Hepatocyte (in vitro differentiated cells): ENCODE measurements at regions not wholly inside any gene's neighbourhood (a gene's known extent, or its start where the extent isn't known, plus 50 kb on each side); places are given as distances from the start of the nearest gene placed in this dataset.
"Not testable (repeated sequence)": the region's sequence is repeated elsewhere in the genome, so short reads cannot be mapped to it uniquely, and the experiment has no call there.

Experiments
- DNase-seq: peaks from one replicate; pipeline ENCODE4 v3.0.0-alpha.2; 2016; ENCODE audit warnings: low spot score
- H2AFZ ChIP-seq: fragments of 200-600 bp; sonication (generic); 2 replicates; pipeline ENCODE4 v1.6.0; 2016; ENCODE audit warnings: antibody characterized with exemption, mild to moderate bottlenecking
- H3K27ac ChIP-seq: fragments of 200-600 bp; sonication (generic); 2 replicates; pipeline ENCODE4 v1.5.1; 2016; ENCODE audit warnings: mild to moderate bottlenecking
- H3K27me3 ChIP-seq: fragments of 200-600 bp; sonication (generic); 2 replicates; pipeline ENCODE4 v1.6.1; 2016
- H3K36me3 ChIP-seq: fragments of 200-600 bp; sonication (generic); replicated peaks from 2 replicates; pipeline ENCODE4 v1.5.1; 2016; ENCODE audit warnings: low read depth; ENCODE audit not compliant: insufficient read depth
- H3K4me1 ChIP-seq: fragments of 200-600 bp; sonication (generic); 2 replicates; pipeline ENCODE4 v1.5.1; 2016; ENCODE audit warnings: mild to moderate bottlenecking, moderate library complexity; ENCODE audit not compliant: insufficient read depth
- H3K4me2 ChIP-seq: fragments of 200-600 bp; sonication (generic); 2 replicates; pipeline ENCODE4 v1.6.0; 2016
- H3K4me3 ChIP-seq: fragments of 200-600 bp; sonication (generic); 2 replicates; pipeline ENCODE4 v1.5.1; 2016; ENCODE audit warnings: mild to moderate bottlenecking
- H3K79me2 ChIP-seq: fragments of 200-600 bp; sonication (generic); 2 replicates; pipeline ENCODE4 v1.6.0; 2017; ENCODE audit warnings: mild to moderate bottlenecking
- H3K9me2 ChIP-seq: fragments of 200-600 bp; sonication (generic); replicated peaks from 2 replicates; pipeline ENCODE4 v1.6.0; 2017; ENCODE audit warnings: mild to moderate bottlenecking; ENCODE audit not compliant: insufficient read depth
- H3K9me3 ChIP-seq: fragments of 200-600 bp; sonication (generic); 2 replicates; pipeline ENCODE4 v1.5.1; 2016; ENCODE audit warnings: low read depth, mild to moderate bottlenecking
- H4K20me1 ChIP-seq: fragments of 200-600 bp; sonication (generic); 2 replicates; pipeline ENCODE4 v1.6.0; 2016; ENCODE audit warnings: mild to moderate bottlenecking; ENCODE audit not compliant: insufficient read depth, poor library complexity, severe bottlenecking
- EZH2 ChIP-seq: fragments of 200-600 bp; sonication (generic); IDR thresholded peaks from 2 replicates; pipeline ENCODE4 v1.6.1; 2016; ENCODE audit warnings: antibody characterized with exemption, mild to moderate bottlenecking, borderline replicate concordance
- EZH2phosphoT487 ChIP-seq: fragments of 200-600 bp; sonication (generic); IDR thresholded peaks from one replicate; pipeline ENCODE4 v1.6.1; 2018; ENCODE audit warnings: antibody characterized with exemption, mild to moderate bottlenecking, low read depth, moderate library complexity; ENCODE audit not compliant: unreplicated experiment, severe bottlenecking
- WGBS: methylation state at CpG from one replicate; pipeline ENCODE4 v1.1.6; 2016; ENCODE audit warnings: low lambda C conversion rate; ENCODE audit errors: missing lambda C conversion rate; 5-methylcytosine and 5-hydroxymethylcytosine counted together
- TF ChIP-seq, protein P1 (sequence below): fragments of 200-600 bp; sonication (generic); IDR thresholded peaks from 2 replicates; pipeline ENCODE4 v1.5.1; 2016; ENCODE audit warnings: antibody characterized with exemption, mild to moderate bottlenecking; ENCODE audit not compliant: poor library complexity

DNA sequence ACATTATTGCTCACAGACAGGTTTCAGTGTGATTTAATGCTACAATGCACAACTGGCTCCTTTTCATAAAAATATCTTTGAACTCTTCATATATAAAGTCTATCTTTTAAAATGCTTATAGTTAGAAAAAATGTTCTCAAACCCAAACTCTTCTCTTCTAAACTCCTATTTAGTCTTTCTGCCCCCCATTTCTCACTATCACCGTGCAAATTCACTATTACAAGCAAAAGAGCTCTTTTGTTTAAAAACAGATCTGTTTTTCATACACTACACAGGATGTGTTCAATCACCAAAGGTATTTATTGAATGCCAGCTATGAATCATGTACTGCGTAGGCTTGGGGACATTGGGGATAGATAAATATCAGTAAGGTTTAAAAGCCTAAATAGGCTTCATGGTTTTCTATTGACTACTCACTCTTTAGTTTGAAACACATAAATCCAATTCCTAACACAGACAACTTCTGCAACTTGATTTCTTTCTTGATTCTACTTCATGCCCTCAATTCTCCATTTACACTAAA is 692.3 kb downstream of the C12orf50 start:
- Histone ChIP-seq H3K4me3 (no peak overlapping the region), H3K27me3 (no peaks in the 10 kb centered on the region), H3K9me3 (no peaks in the 10 kb centered on the region)

DNA sequence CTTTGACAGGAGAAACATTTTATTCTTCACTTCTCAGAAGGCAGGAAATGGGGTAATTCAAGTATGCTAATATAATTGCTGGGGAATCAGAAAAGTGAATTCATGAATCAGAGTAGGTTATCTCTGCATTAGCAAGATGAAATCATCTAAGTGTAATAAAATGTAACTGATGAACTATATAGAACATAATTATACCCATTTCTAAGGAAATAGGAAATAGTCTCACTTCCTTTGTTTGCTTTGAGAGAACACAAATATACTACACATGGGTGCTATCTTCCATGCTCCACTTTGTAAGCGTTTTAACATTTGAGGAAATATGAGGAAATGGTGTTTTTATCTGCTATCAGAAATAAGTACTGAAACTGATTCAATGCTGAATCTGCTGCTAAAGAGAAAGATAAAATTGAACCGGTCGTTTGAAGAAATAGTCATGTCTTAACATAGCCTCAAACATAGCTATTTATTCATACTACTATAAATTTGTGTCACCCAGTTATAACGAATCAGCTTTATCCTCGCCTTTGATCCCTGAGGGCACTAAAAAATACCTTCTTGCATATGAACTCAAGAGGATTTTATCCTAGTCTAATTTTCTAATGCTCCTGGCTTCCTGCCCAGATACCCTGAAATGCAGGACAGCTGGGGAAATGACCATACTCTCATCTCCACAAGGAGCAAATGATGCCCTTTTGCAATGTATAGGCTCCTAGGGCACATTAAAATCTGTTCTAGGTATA is 696.0 kb downstream of the C12orf50 start:
- WGBS, result 74% methylated on average over 5 of the region's 5 CpGs

More for the DNA sequence above, 692.3 kb downstream of the C12orf50 start:
- H3K4me1 ChIP-seq, result no peaks in the 10 kb centered on the region
- no peaks in the 10 kb centered on the region for H3K36me3 ChIP-seq
- no peak overlapping the region for H3K27ac ChIP-seq
- H4K20me1 ChIP-seq, result no peaks in the 10 kb centered on the region
- no peak for DNase-seq
- no peaks in the 10 kb centered on the region for H3K9me2 ChIP-seq
- H2AFZ ChIP-seq, result no peak overlapping the region
- WGBS, result 69% methylated on average over 2 of the region's 2 CpGs
- TF ChIP-seq, protein P1, sequence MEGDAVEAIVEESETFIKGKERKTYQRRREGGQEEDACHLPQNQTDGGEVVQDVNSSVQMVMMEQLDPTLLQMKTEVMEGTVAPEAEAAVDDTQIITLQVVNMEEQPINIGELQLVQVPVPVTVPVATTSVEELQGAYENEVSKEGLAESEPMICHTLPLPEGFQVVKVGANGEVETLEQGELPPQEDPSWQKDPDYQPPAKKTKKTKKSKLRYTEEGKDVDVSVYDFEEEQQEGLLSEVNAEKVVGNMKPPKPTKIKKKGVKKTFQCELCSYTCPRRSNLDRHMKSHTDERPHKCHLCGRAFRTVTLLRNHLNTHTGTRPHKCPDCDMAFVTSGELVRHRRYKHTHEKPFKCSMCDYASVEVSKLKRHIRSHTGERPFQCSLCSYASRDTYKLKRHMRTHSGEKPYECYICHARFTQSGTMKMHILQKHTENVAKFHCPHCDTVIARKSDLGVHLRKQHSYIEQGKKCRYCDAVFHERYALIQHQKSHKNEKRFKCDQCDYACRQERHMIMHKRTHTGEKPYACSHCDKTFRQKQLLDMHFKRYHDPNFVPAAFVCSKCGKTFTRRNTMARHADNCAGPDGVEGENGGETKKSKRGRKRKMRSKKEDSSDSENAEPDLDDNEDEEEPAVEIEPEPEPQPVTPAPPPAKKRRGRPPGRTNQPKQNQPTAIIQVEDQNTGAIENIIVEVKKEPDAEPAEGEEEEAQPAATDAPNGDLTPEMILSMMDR, result no peak
- TF ChIP-seq EZH2phosphoT487 (no peak), EZH2 (no peak)
- H3K4me2 ChIP-seq, result no peak overlapping the region
- H3K79me2 ChIP-seq, result no peaks in the 10 kb centered on the region

DNA sequence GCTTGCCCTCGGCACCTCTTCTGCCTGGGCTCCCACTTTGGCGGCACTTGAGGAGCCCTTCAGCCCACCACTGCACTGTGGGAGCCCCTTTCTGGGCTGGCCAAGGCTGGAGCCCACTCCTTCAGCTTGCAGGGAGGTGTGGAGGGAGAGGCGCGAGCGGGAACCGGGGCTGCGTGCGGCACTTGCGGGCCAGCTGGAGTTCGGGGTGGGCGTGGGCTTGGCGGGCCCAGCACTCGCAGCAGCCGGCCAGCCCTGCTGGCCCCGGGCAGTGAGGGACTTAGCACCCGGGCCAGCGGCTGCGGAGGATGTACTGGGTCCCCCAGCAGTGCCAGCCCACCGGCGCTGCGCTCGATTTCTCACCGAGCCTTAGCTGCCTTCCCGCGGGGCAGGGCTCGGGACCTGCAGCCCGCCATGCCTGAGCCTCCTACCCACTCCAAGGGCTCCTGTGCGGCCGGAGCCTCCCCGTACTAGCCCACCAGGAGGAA is 699.1 kb downstream of the C12orf50 start:
- not testable (repeated sequence) for H3K79me2 ChIP-seq, H3K36me3 ChIP-seq, H4K20me1 ChIP-seq, H3K4me2 ChIP-seq, H3K27ac ChIP-seq, H2AFZ ChIP-seq, H3K4me1 ChIP-seq, DNase-seq, H3K4me3 ChIP-seq, H3K9me2 ChIP-seq, H3K9me3 ChIP-seq, H3K27me3 ChIP-seq
- WGBS, result 99% methylated on average over 28 of the region's 30 CpGs

More for the DNA sequence above, 696.0 kb downstream of the C12orf50 start:
- no peak overlapping the region for H3K27ac ChIP-seq
- TF ChIP-seq, protein P1, result no peak
- TF ChIP-seq EZH2 (no peak), EZH2phosphoT487 (no peak)
- no peak overlapping the region for H2AFZ ChIP-seq
- no peaks in the 10 kb centered on the region for H3K27me3 ChIP-seq
- H3K4me3 ChIP-seq, result no peak overlapping the region
- H3K36me3 ChIP-seq, result no peaks in the 10 kb centered on the region
- no peaks in the 10 kb centered on the region for H3K9me2 ChIP-seq
- no peaks in the 10 kb centered on the region for H3K79me2 ChIP-seq
- no peaks in the 10 kb centered on the region for H3K9me3 ChIP-seq
- DNase-seq, result no peak
- H3K4me2 ChIP-seq, result no peak overlapping the region
- H4K20me1 ChIP-seq, result no peaks in the 10 kb centered on the region
- H3K4me1 ChIP-seq, result no peaks in the 10 kb centered on the region

DNA sequence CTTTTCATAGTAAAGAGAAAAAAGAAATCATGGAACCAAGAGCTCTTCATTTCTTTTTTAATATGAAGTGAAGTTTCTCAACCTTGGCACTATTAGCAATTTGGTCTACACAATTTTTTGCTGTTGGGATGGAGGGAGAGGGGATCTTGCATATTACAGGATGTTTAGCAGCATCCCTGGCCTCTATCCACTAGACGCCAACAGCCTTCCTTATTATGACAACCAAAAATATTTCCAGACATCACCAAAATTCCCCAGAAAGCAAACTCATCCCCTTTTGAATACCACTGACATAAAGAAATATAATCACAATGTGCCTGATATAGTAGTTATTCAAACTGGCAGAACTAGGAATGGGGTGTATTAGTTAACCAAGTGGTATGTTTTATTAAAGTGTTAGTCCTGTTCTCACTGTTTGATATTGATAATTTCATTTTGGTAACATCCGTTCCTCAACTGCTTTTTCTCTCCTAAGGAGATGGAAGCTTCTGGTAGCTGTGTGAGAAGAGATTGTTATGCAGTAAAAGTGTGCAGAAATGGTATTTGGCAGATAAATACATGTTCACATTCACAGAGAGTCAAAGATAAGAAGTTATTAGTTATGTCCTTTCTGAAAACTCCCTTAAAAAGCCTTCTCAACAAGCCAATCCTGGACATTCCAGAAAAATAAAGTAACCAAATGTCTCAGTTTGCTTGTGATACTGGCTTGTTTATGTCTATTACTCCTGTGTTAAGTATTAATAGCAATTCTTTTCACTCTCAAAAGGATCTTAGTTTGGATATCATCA is 699.9 kb downstream of the C12orf50 start:
- Histone ChIP-seq H3K79me2 (no peaks in the 10 kb centered on the region), H3K27ac (no peak overlapping the region), H3K4me1 (no peaks in the 10 kb centered on the region), H3K4me3 (no peak overlapping the region), H3K36me3 (no peaks in the 10 kb centered on the region), H3K9me3 (no peaks in the 10 kb centered on the region), H3K4me2 (no peak overlapping the region), H4K20me1 (no peaks in the 10 kb centered on the region), H3K9me2 (no peaks in the 10 kb centered on the region), H2AFZ (no peak overlapping the region), H3K27me3 (no peaks in the 10 kb centered on the region)
- DNase-seq, result no peak
- TF ChIP-seq EZH2phosphoT487, result no peak
- WGBS, result 86% methylated on average over 2 of the region's 2 CpGs
